NOMO-1 treated with DMSO at 0.1 percent for 48 hours (cell line): ENCODE measurements at regions not wholly inside any gene's neighbourhood (a gene's known extent, or its start where the extent isn't known, plus 50 kb on each side); places are given as distances from the start of the nearest gene placed in this dataset.
A peak's percentile ranks its signal among the peaks of the same experiment; 100 is the strongest.

Source experiments
- DNase-seq: peaks from one replicate; lab custom pipeline; 2025; ENCODE audit not compliant: unreplicated experiment; lab: John Stamatoyannopoulos, UW

DNA sequence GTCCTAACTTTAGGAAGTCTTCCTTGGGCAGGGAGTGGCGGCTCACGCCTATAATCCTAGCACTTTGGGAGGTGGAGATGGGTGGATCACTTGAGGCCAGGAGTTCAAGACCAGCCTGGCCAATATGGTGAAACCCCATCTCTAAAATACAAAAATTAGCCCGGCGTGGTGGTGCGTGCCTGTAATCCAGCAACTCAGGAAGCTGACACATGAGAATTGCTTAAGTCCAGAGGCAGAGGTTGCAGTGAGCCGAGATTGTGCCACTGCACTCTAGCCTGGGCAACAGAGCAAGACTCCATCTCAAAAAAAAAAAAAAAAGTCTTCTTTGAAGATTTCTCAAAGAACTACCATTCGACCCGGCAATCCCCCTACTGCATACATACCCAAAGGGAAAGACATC lies 50.0 kb upstream of the GPCPD1 start:
- peak; percentile 34 for DNase-seq
